ENCODE measurements at regions not wholly inside any gene's neighbourhood (a gene's known extent, or its start where the extent isn't known, plus 50 kb on each side); places are given as distances from the start of the nearest gene placed in this dataset.
"Not testable (repeated sequence)": the region's sequence is repeated elsewhere in the genome, so short reads cannot be mapped to it uniquely, and the experiment has no call there.

DNA sequence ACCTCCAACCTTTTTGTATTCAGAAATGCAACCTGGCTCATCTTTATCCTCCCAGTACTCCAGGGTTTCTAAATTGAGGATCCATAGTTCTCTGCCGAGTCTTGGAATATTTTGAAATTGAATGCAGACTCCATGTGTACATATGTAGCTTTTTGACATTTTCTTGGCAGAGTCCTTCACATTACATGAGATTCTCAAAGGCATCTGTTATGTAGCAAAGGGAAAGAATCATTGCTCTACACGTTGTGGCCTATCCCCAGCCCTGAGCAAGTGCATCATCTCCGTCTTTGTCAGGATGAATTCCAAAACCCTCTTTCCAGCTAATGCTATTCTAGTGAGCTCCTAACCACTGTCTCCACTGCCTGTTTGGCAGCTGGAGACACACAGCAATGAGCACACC is 742.9 kb downstream of the DHX35 start:
- H3K36me3 ChIP-seq (ENCODE audit: control insufficient read depth, low read length), result no peaks in the 10 kb centered on the region
- H3K27me3 ChIP-seq (ENCODE audit: control insufficient read depth, low read length), result no peaks in the 10 kb centered on the region
- H3F3A ChIP-seq (ENCODE audit: control insufficient read depth, insufficient read depth), result no peaks in the 10 kb centered on the region
- H3K4me2 ChIP-seq (ENCODE audit: low read length), result no peak overlapping the region
- H3K9me3 ChIP-seq (ENCODE audit: control insufficient read depth, insufficient read depth, low read length), result no peaks in the 10 kb centered on the region
- H3K79me2 ChIP-seq (ENCODE audit: control insufficient read depth, low read length), result no peaks in the 10 kb centered on the region
- no peak overlapping the region for H3K4me3 ChIP-seq (ENCODE audit: low read length)
- H3K27ac ChIP-seq (ENCODE audit: low read depth, low read length), result no peak overlapping the region
- H3K4me1 ChIP-seq (ENCODE audit: control insufficient read depth, low read length), result no peaks in the 10 kb centered on the region
- H3K9me2 ChIP-seq (replicated peaks; ENCODE audit: control insufficient read depth, low read length), result no peaks in the 10 kb centered on the region
- TF ChIP-seq, protein P1, sequence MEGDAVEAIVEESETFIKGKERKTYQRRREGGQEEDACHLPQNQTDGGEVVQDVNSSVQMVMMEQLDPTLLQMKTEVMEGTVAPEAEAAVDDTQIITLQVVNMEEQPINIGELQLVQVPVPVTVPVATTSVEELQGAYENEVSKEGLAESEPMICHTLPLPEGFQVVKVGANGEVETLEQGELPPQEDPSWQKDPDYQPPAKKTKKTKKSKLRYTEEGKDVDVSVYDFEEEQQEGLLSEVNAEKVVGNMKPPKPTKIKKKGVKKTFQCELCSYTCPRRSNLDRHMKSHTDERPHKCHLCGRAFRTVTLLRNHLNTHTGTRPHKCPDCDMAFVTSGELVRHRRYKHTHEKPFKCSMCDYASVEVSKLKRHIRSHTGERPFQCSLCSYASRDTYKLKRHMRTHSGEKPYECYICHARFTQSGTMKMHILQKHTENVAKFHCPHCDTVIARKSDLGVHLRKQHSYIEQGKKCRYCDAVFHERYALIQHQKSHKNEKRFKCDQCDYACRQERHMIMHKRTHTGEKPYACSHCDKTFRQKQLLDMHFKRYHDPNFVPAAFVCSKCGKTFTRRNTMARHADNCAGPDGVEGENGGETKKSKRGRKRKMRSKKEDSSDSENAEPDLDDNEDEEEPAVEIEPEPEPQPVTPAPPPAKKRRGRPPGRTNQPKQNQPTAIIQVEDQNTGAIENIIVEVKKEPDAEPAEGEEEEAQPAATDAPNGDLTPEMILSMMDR (IDR thresholded peaks at IDR 0.05; ENCODE audit: low read depth, low read length, poor library complexity, severe bottlenecking), result no peak
- no peak for TF ChIP-seq EZH2phosphoT487 (IDR thresholded peaks at IDR 0.05; ENCODE audit: borderline replicate concordance, low read length)
- H4K20me1 ChIP-seq (ENCODE audit: control insufficient read depth, insufficient read depth, low read depth, low read length), result no peaks in the 10 kb centered on the region

DNA sequence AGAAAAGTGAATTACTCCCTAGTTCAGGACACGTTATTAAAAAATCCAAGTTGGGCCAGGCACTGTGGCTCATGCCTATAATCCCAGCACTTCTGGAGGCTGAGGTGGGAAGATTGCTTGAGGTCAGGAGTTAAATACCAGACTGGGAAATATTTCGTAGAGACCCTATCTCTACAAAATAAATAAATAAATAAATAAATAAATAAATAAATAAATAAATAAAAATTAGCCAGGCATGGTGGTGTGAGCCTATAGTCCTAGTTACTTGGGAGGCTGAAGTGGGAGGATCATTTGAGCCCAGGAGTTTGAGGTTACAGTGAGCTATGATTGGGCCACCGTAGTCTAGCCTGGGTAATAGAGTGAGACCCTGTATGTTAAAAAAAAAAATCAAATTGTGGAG is 741.2 kb downstream of the DHX35 start:
- H3K27ac ChIP-seq (ENCODE audit: low read depth, low read length); H3K4me2 ChIP-seq (ENCODE audit: low read length); H3K36me3 ChIP-seq (ENCODE audit: control insufficient read depth, low read length); H3F3A ChIP-seq (ENCODE audit: control insufficient read depth, insufficient read depth); H4K20me1 ChIP-seq (ENCODE audit: control insufficient read depth, insufficient read depth, low read depth, low read length); H3K4me3 ChIP-seq (ENCODE audit: low read length); H3K79me2 ChIP-seq (ENCODE audit: control insufficient read depth, low read length); H3K4me1 ChIP-seq (ENCODE audit: control insufficient read depth, low read length); H3K9me2 ChIP-seq (replicated peaks; ENCODE audit: control insufficient read depth, low read length); H3K27me3 ChIP-seq (ENCODE audit: control insufficient read depth, low read length); H3K9me3 ChIP-seq (ENCODE audit: control insufficient read depth, insufficient read depth, low read length): not testable (repeated sequence)

DNA sequence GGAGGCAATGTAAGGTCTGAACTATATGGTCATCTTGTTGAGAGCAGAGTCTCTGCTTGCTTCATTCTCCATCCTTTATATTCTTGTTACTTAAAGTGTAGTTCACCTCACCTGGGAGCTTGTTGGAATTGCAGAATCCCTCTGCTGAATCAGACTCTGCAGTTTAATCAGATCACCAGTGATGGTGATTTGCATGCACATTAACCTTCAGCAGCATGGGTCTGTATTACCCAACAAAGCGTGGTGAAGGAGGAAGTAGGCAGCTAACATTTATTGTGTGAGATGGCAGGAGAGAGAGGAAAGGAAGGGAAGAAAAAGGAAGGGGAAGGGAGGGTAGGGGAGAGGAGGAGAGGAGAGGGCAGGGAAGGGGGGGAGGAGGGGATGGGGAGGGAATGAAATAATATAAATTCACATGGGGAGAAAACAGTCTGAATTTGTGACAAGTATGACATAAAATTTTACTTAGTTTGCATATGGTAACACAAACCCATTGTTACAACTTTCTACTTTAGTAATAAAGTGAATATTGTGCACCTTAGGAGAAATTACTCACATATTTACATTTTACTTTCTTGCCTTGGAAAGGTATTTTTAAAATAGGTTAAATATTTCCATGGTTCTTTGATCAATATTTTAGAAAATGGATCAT is 740.7 kb downstream of the DHX35 start:
- Histone ChIP-seq H3K9me2 (replicated peaks; ENCODE audit: control insufficient read depth, low read length) (no peaks in the 10 kb centered on the region), H3K9me3 (ENCODE audit: control insufficient read depth, insufficient read depth, low read length) (no peaks in the 10 kb centered on the region), H3K4me2 (ENCODE audit: low read length) (no peak overlapping the region), H4K20me1 (ENCODE audit: control insufficient read depth, insufficient read depth, low read depth, low read length) (no peaks in the 10 kb centered on the region), H3F3A (ENCODE audit: control insufficient read depth, insufficient read depth) (no peaks in the 10 kb centered on the region), H3K4me1 (ENCODE audit: control insufficient read depth, low read length) (no peaks in the 10 kb centered on the region), H3K79me2 (ENCODE audit: control insufficient read depth, low read length) (no peaks in the 10 kb centered on the region), H3K27ac (ENCODE audit: low read depth, low read length) (no peak overlapping the region), H3K36me3 (ENCODE audit: control insufficient read depth, low read length) (no peaks in the 10 kb centered on the region), H3K4me3 (ENCODE audit: low read length) (no peak overlapping the region), H3K27me3 (ENCODE audit: control insufficient read depth, low read length) (no peaks in the 10 kb centered on the region)
- TF ChIP-seq, protein P1 (IDR thresholded peaks at IDR 0.05; ENCODE audit: low read depth, low read length, poor library complexity, severe bottlenecking), result no peak
- TF ChIP-seq EZH2phosphoT487 (IDR thresholded peaks at IDR 0.05; ENCODE audit: borderline replicate concordance, low read length), result no peak

DNA sequence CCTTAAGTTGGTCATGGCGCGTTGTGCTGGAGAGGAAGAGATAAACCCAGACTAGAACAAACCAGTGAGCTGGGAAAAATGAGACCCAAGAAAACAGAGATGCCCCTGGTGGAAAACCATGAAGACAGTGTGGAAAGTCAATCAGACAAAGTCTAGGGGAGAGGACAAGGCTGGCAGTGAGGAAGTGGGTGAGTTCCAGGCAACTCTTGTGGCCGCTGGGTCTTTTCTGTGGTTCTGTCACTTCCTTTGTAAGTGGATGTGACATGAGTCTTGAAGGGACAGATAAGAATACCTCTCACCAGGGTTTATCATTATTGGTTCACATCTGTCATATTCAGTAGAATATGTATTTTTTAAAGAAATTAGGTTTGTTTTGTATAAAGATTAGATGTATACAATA is 738.4 kb downstream of the DHX35 start:
- no peak overlapping the region for H3K4me2 ChIP-seq (ENCODE audit: low read length)

More for the DNA sequence above, 738.4 kb downstream of the DHX35 start:
- H3K36me3 ChIP-seq (ENCODE audit: control insufficient read depth, low read length), result no peaks in the 10 kb centered on the region
- H3F3A ChIP-seq (ENCODE audit: control insufficient read depth, insufficient read depth), result no peaks in the 10 kb centered on the region
- no peaks in the 10 kb centered on the region for H3K9me2 ChIP-seq (replicated peaks; ENCODE audit: control insufficient read depth, low read length)
- no peaks in the 10 kb centered on the region for H3K27me3 ChIP-seq (ENCODE audit: control insufficient read depth, low read length)
- H3K27ac ChIP-seq (ENCODE audit: low read depth, low read length), result no peak overlapping the region
- H3K79me2 ChIP-seq (ENCODE audit: control insufficient read depth, low read length), result no peaks in the 10 kb centered on the region
- H3K4me1 ChIP-seq (ENCODE audit: control insufficient read depth, low read length), result no peaks in the 10 kb centered on the region
- H3K4me3 ChIP-seq (ENCODE audit: low read length), result no peak overlapping the region
- TF ChIP-seq, protein P1 (IDR thresholded peaks at IDR 0.05; ENCODE audit: low read depth, low read length, poor library complexity, severe bottlenecking), result no peak
- no peak for TF ChIP-seq EZH2phosphoT487 (IDR thresholded peaks at IDR 0.05; ENCODE audit: borderline replicate concordance, low read length)
- no peaks in the 10 kb centered on the region for H3K9me3 ChIP-seq (ENCODE audit: control insufficient read depth, insufficient read depth, low read length)
- no peaks in the 10 kb centered on the region for H4K20me1 ChIP-seq (ENCODE audit: control insufficient read depth, insufficient read depth, low read depth, low read length)

All from DOHH2 (cell line).